Right lobe of liver (tissue), 6 donors: ENCODE measurements at regions not wholly inside any gene's neighbourhood (a gene's known extent, or its start where the extent isn't known, plus 50 kb on each side); places are given as distances from the start of the nearest gene placed in this dataset.
A peak's percentile ranks its signal among the peaks of the same experiment; 100 is the strongest.
"Not testable (repeated sequence)": the region's sequence is repeated elsewhere in the genome, so short reads cannot be mapped to it uniquely, and the experiment has no call there.

Experiments
- ATAC-seq, 4 donors: fragments of 200-7000 bp; cut with Tn5 transposase; one replicate each; pipeline ENCODE4 v1.9.1; 2020; ENCODE audit warnings: mild to moderate bottlenecking in 4 of 4, moderate library complexity in 4 of 4
- DNase-seq, 3 donors: peaks; one replicate each; pipeline ENCODE4 v3.0.0-alpha.2; 2020
- H3K27ac ChIP-seq, 3 donors: fragments of 200-600 bp; one replicate each; pipeline ENCODE4 v1.8.0; 2022
- H3K27me3 ChIP-seq, 2 donors: fragments of 200-600 bp; one replicate each; pipeline ENCODE4 v1.8.0; 2022
- H3K36me3 ChIP-seq, 4 donors: fragments of 200-600 bp; sonication (generic) in 1 of 4; one replicate each; pipeline versions ENCODE4 v1.5.1 to v1.8.0; 2017 to 2022; ENCODE audit warnings: control low read depth in 1 of 4
- H3K4me1 ChIP-seq, 4 donors: fragments of 200-600 bp; sonication (generic) in 1 of 4; one replicate each; pipeline versions ENCODE4 v1.5.1 to v1.8.0; 2017 to 2022; ENCODE audit warnings: control low read depth in 1 of 4
- H3K4me3 ChIP-seq, 3 donors: fragments of 200-600 bp; one replicate each; pipeline ENCODE4 v1.8.0; 2022
- H3K9me3 ChIP-seq, 4 donors: fragments of 200-600 bp; sonication (generic) in 1 of 4; one replicate each; pipeline versions ENCODE4 v1.5.1 to v1.8.0; 2017 to 2022; ENCODE audit warnings: control low read depth in 1 of 4
- CTCF ChIP-seq, 4 donors: fragments of 200-600 bp in 3 of 4; fragments of 450-650 bp in 1 of 4; IDR thresholded peaks; one replicate each; pipeline versions ENCODE4 v1.5.1 to v1.8.0; 2016 to 2022; ENCODE audit warnings: antibody characterized with exemption in 4 of 4, mild to moderate bottlenecking in 2 of 4
- POLR2A ChIP-seq: fragments of 450-650 bp; IDR thresholded peaks from one replicate; pipeline ENCODE4 v1.6.1; 2017; ENCODE audit warnings: antibody characterized with exemption, mild to moderate bottlenecking
- WGBS: methylation state at CpG from one replicate; pipeline ENCODE4 v1.1.6; 2018; ENCODE audit warnings: low coverage, low lambda C conversion rate; ENCODE audit not compliant: insufficient coverage; ENCODE audit errors: missing lambda C conversion rate; 5-methylcytosine and 5-hydroxymethylcytosine counted together
- intact Hi-C, 2 donors: fragments of 100-400 bp; cut with DNase I; formaldehyde crosslinking; loops; one replicate each; pipeline versions ENCODE4 v1.11.2 to v1.14.1; 2022
- donor health status: DM: no; HTN: yes; CAD: no.
- donor health status: DM: no; HTN: no; CAD: no.
- donor health status: DM: no; HTN: no; CAD: no.
- donor health status: DM: no; HTN: yes; CAD: no.
- donor health status: DM: no; HTN: yes; CAD: no.

- Histone ChIP-seq H3K27me3 (no peaks in the 10 kb centered on the region), H3K4me1 (peaks cover 0 to 7% (median 0%) of the 10 kb centered on the region in 4 donors), H3K36me3 (no peaks in the 10 kb centered on the region), H3K27ac (no peak overlapping the region), H3K9me3 (no peaks in the 10 kb centered on the region), H3K4me3 (no peak overlapping the region)
- DNase-seq (no peak), ATAC-seq (no peak)
- intact Hi-C loops, result no loop called here
- 80% methylated on average over 1 of the region's 4 CpGs for WGBS
- TF ChIP-seq CTCF (IDR thresholded peaks at IDR 0.05), result no peak
- TF ChIP-seq POLR2A, result no peak
These were observed 217.1 kb downstream of the ACKR3 start for GRCh38 chr2:236786751-236787150.

DNA sequence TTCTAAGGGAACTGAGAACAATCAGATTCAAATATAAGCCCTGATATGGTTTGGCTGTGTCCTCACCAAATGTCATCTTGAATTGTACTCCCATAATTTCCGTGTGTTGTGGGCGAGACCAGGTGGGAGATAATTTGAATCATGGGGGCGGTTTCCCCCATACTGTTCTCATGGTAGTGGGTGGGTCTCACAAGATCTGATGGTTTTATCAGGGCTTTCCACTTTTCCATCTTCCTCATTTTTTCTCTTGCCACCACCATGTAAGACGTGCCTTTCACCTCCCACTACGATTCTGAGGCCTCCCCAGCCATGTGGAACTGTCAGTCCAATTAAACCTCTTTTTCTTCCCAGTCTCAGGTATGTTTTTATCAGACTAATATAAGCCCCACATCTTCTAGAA, 217.8 kb downstream of the ACKR3 start:
- intact Hi-C loops, H3K27me3 ChIP-seq, H3K36me3 ChIP-seq, ATAC-seq, DNase-seq, H3K4me1 ChIP-seq, H3K4me3 ChIP-seq, H3K9me3 ChIP-seq, H3K27ac ChIP-seq: not testable (repeated sequence)
- 55% methylated on average over 2 of the region's 5 CpGs for WGBS

GRCh38 chr2:236787885-236788284, 218.3 kb downstream of the ACKR3 start:
- H3K4me3 ChIP-seq, result no peak overlapping the region
- 76% methylated on average over 7 of the region's 7 CpGs for WGBS
- H3K27me3 ChIP-seq, result no peaks in the 10 kb centered on the region
- H3K4me1 ChIP-seq, result no peaks in the 10 kb centered on the region
- intact Hi-C loops, result no loop called here
- no peak for TF ChIP-seq POLR2A
- no peak for TF ChIP-seq CTCF (IDR thresholded peaks at IDR 0.05)
- H3K27ac ChIP-seq, result no peak overlapping the region
- DNase-seq (no peak), ATAC-seq (peak in 3 of 4 donors; percentile 25 to 65 (median 61))
- no peaks in the 10 kb centered on the region for H3K9me3 ChIP-seq
- H3K36me3 ChIP-seq, result no peaks in the 10 kb centered on the region

DNA sequence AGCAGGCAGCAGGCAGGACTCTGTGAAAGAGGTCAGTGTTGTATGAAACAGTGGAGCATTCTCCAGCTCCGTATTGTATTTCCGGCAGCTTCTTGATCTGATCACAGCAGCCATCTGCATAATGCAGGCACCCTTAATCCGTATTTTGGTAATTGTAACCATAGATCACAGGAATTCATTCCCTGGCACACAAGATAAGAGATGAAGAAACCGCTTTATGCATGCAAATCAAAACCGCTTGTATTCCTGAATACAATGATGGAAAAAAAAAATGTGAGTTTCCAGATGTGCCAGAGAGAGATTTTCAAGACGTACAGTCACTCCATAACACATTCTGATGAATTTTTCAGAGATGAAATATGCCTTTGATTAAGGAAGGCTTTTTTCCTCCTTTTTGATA, 221.3 kb downstream of the ACKR3 start:
- Histone ChIP-seq H3K4me3 (no peak overlapping the region), H3K9me3 (no peaks in the 10 kb centered on the region), H3K4me1 (no peaks in the 10 kb centered on the region), H3K36me3 (no peaks in the 10 kb centered on the region), H3K27me3 (no peaks in the 10 kb centered on the region), H3K27ac (no peak overlapping the region)
- DNase-seq, result no peak
- no peak for TF ChIP-seq CTCF (IDR thresholded peaks at IDR 0.05)
- TF ChIP-seq POLR2A, result no peak
- no peak for ATAC-seq
- 81% methylated on average over 3 of the region's 6 CpGs for WGBS
- intact Hi-C loops, result no loop called here

DNA sequence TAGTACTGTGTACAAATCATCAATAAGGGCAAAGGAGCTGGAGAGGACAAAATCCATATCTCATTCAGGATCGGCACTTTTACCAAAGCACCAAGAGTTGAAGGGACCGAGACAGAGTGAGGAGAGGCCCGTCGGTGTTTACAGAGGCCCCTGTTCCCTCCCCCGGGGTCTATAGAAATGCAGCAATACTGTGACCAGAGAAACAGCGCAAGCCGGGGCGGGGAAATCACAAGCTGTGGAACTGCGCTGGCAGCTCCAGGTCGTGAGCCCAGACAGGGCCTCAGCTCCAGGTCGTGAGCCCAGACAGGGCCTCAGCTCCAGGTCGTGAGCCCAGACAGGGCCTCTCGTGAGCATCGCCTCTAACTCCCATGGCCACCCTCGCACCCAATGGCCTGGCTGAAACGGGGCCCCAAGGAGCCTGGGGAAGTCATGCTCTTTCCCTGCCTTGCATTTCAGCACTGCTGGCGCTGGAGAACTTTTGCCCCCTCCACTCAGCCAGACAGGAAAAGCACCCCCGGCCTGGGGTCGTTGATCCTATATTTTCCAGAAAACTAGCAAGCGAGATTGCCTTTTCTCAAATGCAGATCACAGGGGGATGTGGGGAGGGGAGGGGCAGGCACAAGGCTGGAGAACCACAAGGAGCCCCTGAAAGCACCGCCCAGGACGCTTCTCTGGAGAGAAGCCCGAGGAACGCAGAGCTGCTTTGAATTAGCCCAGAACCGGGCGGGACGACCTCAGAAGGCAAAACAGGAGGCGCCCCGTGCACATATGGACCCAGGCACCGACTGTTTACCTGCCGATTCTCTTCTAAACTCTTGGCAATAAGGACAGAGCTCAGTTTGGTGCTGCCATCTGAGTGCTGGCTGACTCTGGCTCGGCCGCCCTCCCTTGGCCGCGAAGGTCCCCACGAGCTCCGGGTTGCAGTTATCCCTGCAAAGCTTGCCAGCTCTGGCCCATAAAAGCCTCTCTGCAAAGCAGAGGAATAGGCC, 223.7 kb downstream of the ACKR3 start:
- no peaks in the 10 kb centered on the region for H3K36me3 ChIP-seq
- H3K27me3 ChIP-seq, result no peaks in the 10 kb centered on the region
- H3K4me3 ChIP-seq, result no peak overlapping the region
- WGBS, result 81% methylated on average over 10 of the region's 37 CpGs
- H3K27ac ChIP-seq, result no peak overlapping the region
- DNase-seq (no peak), ATAC-seq (no peak)
- H3K4me1 ChIP-seq, result no peaks in the 10 kb centered on the region
- no peaks in the 10 kb centered on the region for H3K9me3 ChIP-seq
- intact Hi-C loops, result no loop called here
- no peak for TF ChIP-seq CTCF (IDR thresholded peaks at IDR 0.05)
- TF ChIP-seq POLR2A, result no peak
